Retina (tissue), 1 donor: ENCODE measurements at regions not wholly inside any gene's neighbourhood (a gene's known extent, or its start where the extent isn't known, plus 50 kb on each side); places are given as distances from the start of the nearest gene placed in this dataset.

Experiments
- DNase-seq: peaks from one replicate; pipeline ENCODE4 v3.0.0-alpha.2; 2016

GRCh38 chr4:148800336-148800885, 358.2 kb upstream of the NR3C2 start:
- no peak for DNase-seq

DNA sequence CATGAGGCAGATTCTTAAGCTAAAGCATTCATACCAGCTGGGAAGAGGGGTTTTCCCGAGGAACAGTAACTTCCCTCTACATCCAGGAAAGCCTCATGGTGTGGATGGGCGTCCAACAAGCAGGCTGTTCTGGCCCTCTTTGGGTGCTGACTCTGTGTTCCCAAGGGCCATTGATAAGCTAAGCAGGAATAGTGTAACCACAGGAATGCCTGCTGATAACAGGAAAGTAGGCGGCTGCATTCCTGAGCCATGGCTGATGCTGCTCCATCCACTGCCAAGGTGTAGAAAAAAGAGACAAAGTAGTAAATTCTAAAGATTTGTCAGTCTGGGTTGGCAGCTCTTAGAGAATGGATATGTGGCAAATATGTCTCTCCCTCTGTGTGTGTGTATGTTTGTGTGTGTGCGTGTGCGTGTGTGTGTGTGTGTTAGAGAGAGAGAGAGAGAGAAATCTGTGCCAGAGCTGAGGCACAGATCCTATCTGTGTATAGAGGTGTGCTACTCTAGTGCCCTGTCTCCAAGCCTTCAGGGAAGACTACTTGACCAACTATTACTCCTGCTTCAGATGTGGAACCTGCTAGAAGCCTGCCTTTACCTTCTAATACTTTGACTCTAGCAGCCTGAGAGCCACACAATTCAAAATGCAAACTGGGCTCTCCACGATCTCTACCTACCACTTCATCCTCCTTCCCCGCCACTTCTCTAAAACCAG, 353.1 kb upstream of the NR3C2 start:
- no peak for DNase-seq

DNA sequence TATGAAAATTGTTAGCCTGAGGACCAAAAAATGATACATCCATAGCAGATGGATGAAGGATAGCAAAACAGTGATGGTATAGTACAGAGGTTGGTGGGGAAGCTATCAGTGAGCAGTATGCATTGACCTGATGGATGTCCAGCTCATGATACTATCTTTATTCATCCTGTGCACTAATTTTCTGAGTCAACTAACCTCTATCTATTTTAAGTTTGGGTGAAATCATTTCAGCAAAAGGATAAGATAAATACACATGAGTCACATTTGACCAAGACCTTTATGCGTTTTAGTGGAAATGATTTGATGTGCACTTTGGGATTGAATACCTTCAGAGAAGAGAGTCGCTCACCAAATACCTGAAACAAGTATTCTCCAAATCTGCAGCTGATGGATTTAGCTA, 351.0 kb upstream of the NR3C2 start:
- DNase-seq: no peak

- no peak for DNase-seq
These were observed 348.5 kb upstream of the NR3C2 start for GRCh38 chr4:148790691-148791090.

DNA sequence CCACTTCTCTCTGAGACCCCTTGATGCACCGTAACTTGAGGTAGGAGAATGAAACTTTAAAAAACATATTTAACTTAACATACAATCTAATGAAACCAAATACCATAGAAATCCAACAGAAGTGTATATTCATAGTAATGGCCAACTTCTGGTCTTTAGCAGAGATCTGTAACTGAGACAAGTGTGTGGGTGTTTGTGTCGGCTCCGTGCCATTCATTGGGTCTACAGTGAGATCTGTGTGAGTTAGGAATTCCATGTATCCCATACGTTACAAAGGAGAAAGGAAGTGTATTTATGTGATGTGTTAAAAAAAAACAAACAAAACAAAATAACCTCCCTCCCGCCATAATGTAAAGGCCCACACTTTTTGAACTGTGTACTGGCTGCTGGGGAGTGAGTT, 348.0 kb upstream of the NR3C2 start:
- no peak for DNase-seq

GRCh38 chr4:148787831-148788477, 345.7 kb upstream of the NR3C2 start:
- no peak for DNase-seq

GRCh38 chr4:148787285-148787684, 345.1 kb upstream of the NR3C2 start:
- no peak for DNase-seq

GRCh38 chr4:148786699-148787098, 344.5 kb upstream of the NR3C2 start:
- DNase-seq: no peak

DNA sequence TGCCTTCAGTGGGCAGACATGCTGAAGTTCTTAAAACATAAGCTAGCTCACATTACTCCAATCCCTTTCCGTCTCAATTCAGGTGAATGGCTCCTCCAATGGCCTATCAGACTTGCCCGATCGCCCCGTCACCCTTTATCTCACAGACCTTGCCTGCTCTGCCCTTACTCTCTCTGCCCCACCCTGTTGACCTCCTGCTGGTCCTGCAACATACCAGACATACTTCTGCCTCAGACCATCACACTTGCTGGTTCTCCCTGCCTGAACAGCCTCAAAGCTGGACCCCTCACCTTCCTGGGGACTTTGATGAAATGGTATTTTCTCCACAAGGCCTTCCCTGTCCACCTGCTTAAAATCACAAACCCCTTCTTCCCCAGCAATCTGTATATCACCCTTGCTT, 340.1 kb upstream of the NR3C2 start:
- DNase-seq: no peak

GRCh38 chr4:148780426-148781005, 338.3 kb upstream of the NR3C2 start:
- no peak for DNase-seq

DNA sequence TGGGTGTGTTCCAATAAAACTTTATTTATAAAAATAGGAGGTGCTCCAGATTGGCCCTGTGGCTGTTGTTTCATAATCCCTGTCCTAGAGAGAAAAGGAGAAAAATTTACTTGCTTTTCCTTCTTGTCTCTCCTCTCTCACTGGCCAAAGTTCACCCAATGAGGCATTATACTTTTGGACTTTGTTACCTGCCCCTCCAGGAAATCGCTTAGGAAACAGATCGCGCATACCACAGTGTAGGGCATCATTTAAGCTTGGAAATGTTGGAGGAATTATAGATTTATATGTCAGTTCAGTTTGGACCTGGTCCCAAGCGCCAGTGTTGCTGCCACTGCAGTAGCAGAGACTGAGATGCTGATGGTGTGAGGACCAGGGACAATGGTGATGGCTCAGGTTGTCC, 337.6 kb upstream of the NR3C2 start:
- DNase-seq: no peak

GRCh38 chr4:148778980-148779675, 336.9 kb upstream of the NR3C2 start:
- DNase-seq: no peak

GRCh38 chr4:148776941-148777340, 334.7 kb upstream of the NR3C2 start:
- no peak for DNase-seq

DNA sequence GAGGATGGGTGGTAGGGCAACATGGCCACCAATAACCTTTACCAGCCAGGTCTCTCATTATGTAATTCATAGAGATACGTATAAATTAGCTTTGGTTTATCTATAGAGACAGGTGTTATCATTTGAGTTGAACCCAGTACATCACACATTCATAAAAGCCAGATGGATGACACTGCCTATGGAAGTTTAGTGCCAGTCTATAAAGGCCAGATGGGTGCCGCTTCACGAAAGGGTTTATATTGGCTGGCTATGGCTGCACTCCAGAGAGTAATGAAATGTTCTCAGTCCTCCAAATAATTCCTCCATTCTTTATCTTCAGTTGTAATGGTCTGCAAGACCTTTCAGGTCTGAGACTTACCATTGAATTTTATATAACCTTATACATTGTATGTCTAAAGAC, 331.9 kb upstream of the NR3C2 start:
- DNase-seq: no peak

GRCh38 chr4:148773313-148773712, 331.1 kb upstream of the NR3C2 start:
- no peak for DNase-seq

GRCh38 chr4:148770848-148771247, 328.6 kb upstream of the NR3C2 start:
- DNase-seq: no peak

DNA sequence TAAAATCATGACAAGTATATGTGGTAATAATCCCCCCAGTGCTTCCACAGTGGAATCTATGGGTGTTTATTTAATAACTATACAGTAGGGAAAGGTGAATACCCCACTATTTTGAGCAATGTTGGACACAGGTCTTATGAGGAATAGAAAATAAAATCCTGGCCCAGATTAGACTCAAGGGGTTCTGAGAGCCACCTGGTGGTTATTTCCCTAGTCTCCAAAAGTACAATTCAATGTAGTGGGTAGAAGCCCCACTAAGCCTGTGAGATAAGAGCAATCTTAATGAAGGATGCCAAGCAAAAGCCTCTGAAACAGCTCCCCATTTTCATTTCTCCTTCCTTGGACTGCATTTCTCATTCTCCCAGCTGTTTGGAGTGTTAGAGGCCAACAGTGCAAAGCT, 328.2 kb upstream of the NR3C2 start:
- DNase-seq: no peak

GRCh38 chr4:148764720-148765119, 322.5 kb upstream of the NR3C2 start:
- DNase-seq: no peak

GRCh38 chr4:148757171-148757570, 315.0 kb upstream of the NR3C2 start:
- DNase-seq: no peak

GRCh38 chr4:148749403-148749802, 307.2 kb upstream of the NR3C2 start:
- no peak for DNase-seq

DNA sequence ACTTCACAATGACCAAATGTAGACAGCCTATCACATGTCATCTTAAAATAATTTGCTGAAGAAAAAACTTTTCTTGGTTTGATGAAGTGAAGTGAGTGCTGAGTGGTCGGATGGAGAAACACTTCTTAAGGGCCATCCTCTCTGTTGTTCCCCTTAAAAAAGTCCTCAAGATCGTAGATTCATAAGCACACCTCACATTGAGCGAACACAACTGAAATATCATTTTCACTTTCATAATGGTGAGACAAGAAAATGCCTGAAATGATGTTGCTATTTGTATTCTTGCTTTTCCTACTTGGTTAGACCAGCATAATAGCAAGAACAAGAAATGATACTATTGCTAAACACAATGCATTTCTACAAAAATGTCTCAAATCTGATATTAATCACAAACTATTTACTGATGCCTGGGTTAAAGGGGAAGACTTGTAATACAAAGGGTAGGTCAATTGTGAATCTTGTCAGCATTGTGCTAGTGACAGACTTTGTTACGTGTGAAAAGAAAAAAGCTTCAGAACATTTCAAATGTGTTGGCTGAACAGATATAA, 305.6 kb upstream of the NR3C2 start:
- DNase-seq: no peak

- DNase-seq: no peak
These were observed 298.5 kb upstream of the NR3C2 start for GRCh38 chr4:148740701-148741100.

DNA sequence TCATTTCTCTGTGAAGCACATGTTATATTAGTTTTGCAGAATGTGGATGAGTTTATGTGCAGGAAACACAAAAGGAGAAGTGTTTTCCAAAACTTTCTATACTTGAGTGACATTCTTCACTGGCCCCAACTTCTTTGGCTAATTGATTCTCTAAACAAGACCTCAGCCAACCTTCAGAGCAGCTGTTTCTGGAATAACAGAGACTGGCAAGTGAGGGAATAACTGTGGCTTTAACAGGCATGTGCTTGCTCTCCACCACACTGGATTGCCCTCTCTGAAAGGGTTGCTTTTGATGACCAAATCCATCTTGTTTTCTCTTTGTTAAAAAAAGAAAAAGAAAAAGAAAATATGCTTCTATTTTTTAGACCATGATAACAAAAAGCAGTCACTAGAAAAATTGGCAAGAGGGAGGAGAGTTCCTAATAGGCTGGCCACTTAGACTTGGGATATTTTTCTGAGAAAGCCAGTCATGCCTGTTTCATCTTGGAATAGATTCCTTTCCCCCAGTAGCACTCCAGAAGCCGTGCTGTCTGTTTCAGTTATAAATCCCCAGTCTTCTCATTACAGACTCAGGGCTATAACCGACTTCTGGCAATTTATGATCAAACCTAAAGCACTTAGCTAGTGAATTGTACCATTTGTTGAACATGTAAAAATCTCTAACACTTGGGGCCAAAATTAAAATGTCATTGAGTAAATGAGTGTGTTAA, 295.0 kb upstream of the NR3C2 start:
- no peak for DNase-seq
